Raji (cell line): ENCODE measurements at regions not wholly inside any gene's neighbourhood (a gene's known extent, or its start where the extent isn't known, plus 50 kb on each side); places are given as distances from the start of the nearest gene placed in this dataset.

Source experiments
- POLR2A ChIP-seq: IDR thresholded peaks from 2 replicates; pipeline ENCODE4 v1.6.1; 2011; ENCODE audit warnings: low read depth, low read length, control low read depth; ENCODE audit not compliant: insufficient read depth

- TF ChIP-seq POLR2A: no peak
These were observed 658.1 kb upstream of the PRMT6 start for GRCh38 chr1:106398391-106398790.

- TF ChIP-seq POLR2A: no peak
These were observed 650.4 kb upstream of the PRMT6 start for GRCh38 chr1:106406114-106406513.

DNA sequence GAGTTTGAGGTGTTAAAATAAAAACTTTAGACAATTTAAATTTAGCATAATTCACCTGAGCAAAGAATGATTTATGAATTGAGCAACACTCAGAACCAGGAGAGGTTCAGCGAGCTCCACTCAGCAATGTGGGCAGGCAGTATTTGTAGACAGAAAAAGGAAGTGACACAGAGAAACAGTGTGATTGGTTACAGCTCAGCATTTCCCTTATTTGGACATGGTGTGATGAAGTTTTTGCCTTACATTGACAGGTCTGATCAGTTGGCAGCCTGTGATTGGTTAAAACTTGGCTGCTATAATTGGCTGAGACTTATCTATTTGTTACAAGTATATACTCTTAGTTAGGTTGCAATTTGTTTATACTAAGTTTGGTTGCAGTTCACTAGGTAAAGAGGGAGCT, 621.2 kb upstream of the PRMT6 start:
- no peak for TF ChIP-seq POLR2A

DNA sequence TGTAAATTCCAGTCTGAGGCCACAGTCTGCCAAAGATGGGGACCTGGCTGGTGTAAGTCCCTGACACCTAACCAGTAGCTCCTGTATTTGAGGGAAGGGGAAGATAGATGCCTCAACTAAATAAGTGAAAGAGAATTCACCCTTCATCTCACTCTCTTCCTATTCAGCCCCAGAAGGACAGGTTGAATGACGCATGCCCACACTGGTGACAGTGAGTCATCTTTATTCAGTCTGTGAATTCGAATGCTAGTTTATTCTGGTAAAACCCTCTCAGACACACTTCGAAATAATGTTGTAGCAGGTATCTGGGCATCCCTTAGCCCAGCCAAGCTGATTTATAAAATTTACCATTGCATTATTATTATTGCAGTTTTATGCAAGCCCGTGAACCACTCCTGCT, 617.0 kb upstream of the PRMT6 start:
- TF ChIP-seq POLR2A: no peak

- no peak for TF ChIP-seq POLR2A
These were observed 609.0 kb upstream of the PRMT6 start for GRCh38 chr1:106447466-106447865.

- TF ChIP-seq POLR2A: no peak
These were observed 599.6 kb upstream of the PRMT6 start for GRCh38 chr1:106456832-106457231.

GRCh38 chr1:106457368-106457767, 599.1 kb upstream of the PRMT6 start:
- TF ChIP-seq POLR2A: no peak

DNA sequence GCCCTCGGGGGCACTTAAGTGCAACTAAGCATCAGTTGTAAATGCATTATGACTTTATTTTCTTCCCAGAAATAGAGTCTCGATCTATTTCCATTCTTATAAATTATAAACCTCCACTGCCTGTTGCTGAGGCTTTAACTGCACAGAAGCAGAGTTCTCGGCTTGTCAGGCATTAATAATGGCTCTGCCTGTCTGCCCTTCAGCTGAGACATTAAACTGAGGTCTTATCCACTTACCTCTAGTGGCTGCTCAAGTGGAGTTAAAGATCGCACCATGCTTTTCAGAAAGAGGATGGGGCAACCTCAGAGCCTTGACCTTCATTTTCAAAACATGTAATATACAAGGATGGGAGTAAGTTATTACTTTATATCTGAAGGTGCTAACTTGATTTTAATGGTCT, 597.6 kb upstream of the PRMT6 start:
- TF ChIP-seq POLR2A: no peak

GRCh38 chr1:106459418-106459817, 597.1 kb upstream of the PRMT6 start:
- no peak for TF ChIP-seq POLR2A

- TF ChIP-seq POLR2A: no peak
These were observed 590.8 kb upstream of the PRMT6 start for GRCh38 chr1:106465666-106466065.

GRCh38 chr1:106480629-106481028, 575.8 kb upstream of the PRMT6 start:
- no peak for TF ChIP-seq POLR2A

DNA sequence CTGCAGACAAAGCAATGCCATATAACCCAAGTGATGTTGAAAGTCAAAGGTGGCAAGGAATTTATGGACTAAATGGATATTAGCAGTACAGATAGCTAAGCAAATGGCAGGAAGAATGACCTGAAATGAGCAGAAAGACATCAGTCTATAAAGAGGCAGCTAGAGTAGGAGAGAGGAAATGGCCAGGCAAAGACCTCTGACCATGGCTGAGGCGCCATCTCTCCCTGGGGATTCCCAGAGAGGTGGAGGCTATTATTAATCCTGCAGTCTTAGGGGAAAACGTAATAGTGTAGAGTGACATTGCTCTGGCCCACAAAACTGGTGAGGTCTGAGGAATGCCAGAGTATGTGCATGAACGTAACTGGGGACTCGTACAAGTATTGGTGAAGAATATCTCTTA, 563.6 kb upstream of the PRMT6 start:
- TF ChIP-seq POLR2A: no peak

DNA sequence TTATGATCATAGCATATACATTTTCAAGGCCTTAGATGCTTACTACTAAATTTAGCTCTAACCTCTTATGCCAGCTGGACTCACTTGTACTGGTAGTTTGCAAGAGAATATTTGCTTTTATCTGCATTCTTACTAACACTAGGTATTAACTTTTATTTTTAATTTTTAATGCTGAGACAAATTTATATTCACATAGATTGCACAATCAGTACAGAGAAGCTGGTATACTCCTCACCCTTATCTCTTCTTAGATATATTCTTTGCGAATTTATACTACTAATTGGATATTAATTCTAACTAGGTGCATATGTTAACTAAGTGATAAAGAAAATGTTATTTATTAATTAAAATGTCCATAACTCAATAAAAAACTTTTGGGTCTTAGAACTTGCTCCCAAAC, 561.8 kb upstream of the PRMT6 start:
- TF ChIP-seq POLR2A: no peak

GRCh38 chr1:106498238-106498637, 558.2 kb upstream of the PRMT6 start:
- no peak for TF ChIP-seq POLR2A

- no peak for TF ChIP-seq POLR2A
These were observed 553.8 kb upstream of the PRMT6 start for GRCh38 chr1:106502659-106503058.

DNA sequence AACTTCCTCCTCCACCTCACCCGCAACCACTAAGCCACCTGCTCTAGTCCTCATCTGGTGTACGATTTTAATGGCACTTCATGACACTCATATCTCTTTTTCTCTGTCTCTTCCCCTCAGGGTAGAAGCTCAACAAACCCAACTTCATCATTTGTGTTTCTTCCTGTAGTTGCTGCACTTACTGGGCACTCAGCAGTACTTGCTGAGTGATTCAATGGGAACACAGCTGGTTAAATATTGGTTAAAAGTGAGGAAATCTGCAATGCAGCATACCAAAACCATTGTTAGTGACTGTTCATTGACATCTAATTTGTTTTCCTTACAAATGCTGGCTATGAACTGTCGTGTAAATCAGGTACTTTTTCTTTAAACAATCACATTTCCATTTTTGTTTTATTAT, 541.1 kb upstream of the PRMT6 start:
- TF ChIP-seq POLR2A: no peak

- TF ChIP-seq POLR2A: no peak
These were observed 539.2 kb upstream of the PRMT6 start for GRCh38 chr1:106517224-106517623.

DNA sequence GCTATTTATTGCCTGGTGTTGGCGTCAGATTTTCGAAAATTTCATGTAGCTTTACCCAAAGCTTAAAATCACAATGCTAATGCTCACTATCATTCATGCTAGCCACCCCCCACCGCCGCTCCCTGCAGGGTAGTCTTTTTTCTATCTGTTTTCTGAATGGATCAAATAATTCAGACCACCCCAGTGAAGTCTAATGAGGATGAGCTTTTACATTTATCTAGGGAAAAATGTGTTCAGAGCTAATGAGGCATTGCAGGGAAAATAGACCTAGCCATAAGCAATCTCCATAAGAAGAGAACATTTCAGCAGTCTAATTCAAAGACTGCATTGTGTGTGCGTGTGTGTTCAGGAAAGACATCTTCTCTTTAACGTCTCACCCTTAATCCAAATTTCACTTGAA, 533.0 kb upstream of the PRMT6 start:
- TF ChIP-seq POLR2A: no peak
